HepG2 (cell line): ENCODE measurements at regions not wholly inside any gene's neighbourhood (a gene's known extent, or its start where the extent isn't known, plus 50 kb on each side); places are given as distances from the start of the nearest gene placed in this dataset.

Experiments
- ATAC-seq: fragments of 200-7000 bp; cut with Tn5 transposase; 3 replicates; pipeline ENCODE4 v1.9.1; 2020; ENCODE audit warnings: mild to moderate bottlenecking, moderate library complexity
- BruUV-seq: library from RNA; stranded (reverse); fragments of 400-500 nt; replicated peaks from 2 replicates; lab custom pipeline; 2021; lab: Mats Ljungman, UMichigan
- CTCF ChIA-PET: fragments of 300-600 bp; formaldehyde crosslinking; extraction: SDS; loops from one replicate; lab custom pipeline; 2021; ENCODE audit warnings: low total read pairs, inconsistent platforms, low intra/inter-chr PET ratio; lab: Yijun Ruan, JAX
- POLR2A ChIA-PET: fragments of 350-600 bp; sonication (Branson Sonifier 250); formaldehyde crosslinking; loops from one replicate; lab custom pipeline; 2020; ENCODE audit warnings: antibody characterized with exemption, inconsistent platforms; lab: Yijun Ruan, JAX
- DNase-seq: peaks from one replicate; pipeline ENCODE4 v3.0.0-alpha.2; 2015; ENCODE audit warnings: low spot score
- FAIRE-seq: peaks from 3 replicates; lab custom pipeline; 2011; peaks lifted over from hg19 to GRCh38; lab: Jason Lieb, UNC
- H2AFZ ChIP-seq: one replicate; pipeline ENCODE4 v1.6.1; 2011; ENCODE audit warnings: low read length, inconsistent platforms
- H3K27ac ChIP-seq: fragments of 300-600 bp; 3 replicates; pipeline ENCODE4 v1.8.0; 2011; ENCODE audit warnings: mixed run types, mild to moderate bottlenecking, mixed read lengths, low read length, inconsistent platforms; ENCODE audit not compliant: insufficient read depth; ENCODE audit errors: extremely low read length
- H3K27me3 ChIP-seq, 2 experiments: fragments of 200-600 bp in 1 of 2; 2 replicates in 1 of 2; 3 replicates in 1 of 2; pipeline versions ENCODE4 v1.6.0 to v1.8.0; 2011; ENCODE audit warnings: low read length in 2 of 2, mild to moderate bottlenecking in 2 of 2, moderate library complexity in 2 of 2, inconsistent platforms in 1 of 2; ENCODE audit not compliant: insufficient read depth in 2 of 2, control insufficient read depth in 1 of 2
- H3K36me3 ChIP-seq, 2 experiments: fragments of 200-600 bp in 1 of 2; replicated peaks in 1 of 2; 2 replicates in 1 of 2; 3 replicates in 1 of 2; pipeline versions ENCODE4 v1.5.1 to v1.8.0; 2011; ENCODE audit warnings: low read length in 2 of 2, inconsistent platforms in 1 of 2; ENCODE audit not compliant: insufficient read depth in 2 of 2, control insufficient read depth in 1 of 2
- H3K4me1 ChIP-seq: 2 replicates; pipeline ENCODE4 v1.5.1; 2012; ENCODE audit warnings: low read length, inconsistent platforms; ENCODE audit not compliant: insufficient read depth
- H3K4me2 ChIP-seq: 2 replicates; pipeline ENCODE4 v1.6.0; 2011; ENCODE audit warnings: low read depth, low read length, inconsistent platforms
- H3K4me3 ChIP-seq, 3 experiments: fragments of 200-600 bp in 1 of 3; sonication (generic), shearing (Covaris generic) in 1 of 3; replicated peaks in 1 of 3; 2 replicates each; pipeline ENCODE4 v1.5.1; 2011 to 2016; ENCODE audit warnings: low read length in 3 of 3, inconsistent platforms in 2 of 3, low read depth in 2 of 3, mild to moderate bottlenecking in 2 of 3, control low read depth in 1 of 3, mixed read lengths in 1 of 3; ENCODE audit not compliant: insufficient read depth in 1 of 3
- H3K79me2 ChIP-seq: one replicate; pipeline ENCODE4 v1.6.1; 2011; ENCODE audit warnings: low read length, inconsistent platforms; ENCODE audit not compliant: insufficient read depth
- H3K9ac ChIP-seq: 2 replicates; pipeline ENCODE4 v1.6.0; 2011; ENCODE audit warnings: mild to moderate bottlenecking, low read depth, low read length, inconsistent platforms; ENCODE audit not compliant: insufficient read depth
- H3K9me3 ChIP-seq: 2 replicates; pipeline ENCODE4 v1.5.1; 2012; ENCODE audit warnings: mild to moderate bottlenecking, low read length
- H4K20me1 ChIP-seq: 2 replicates; pipeline ENCODE4 v1.6.0; 2011; ENCODE audit warnings: inconsistent platforms, mild to moderate bottlenecking, low read length, moderate library complexity; ENCODE audit not compliant: insufficient read depth
- ATAD3A ChIP-seq: sonication (generic); formaldehyde crosslinking; IDR thresholded peaks from 2 replicates; pipeline ENCODE4 v1.4.0; 2020; ENCODE audit warnings: missing genetic modification reagents
- ATF7 ChIP-seq, 2 experiments: fragments of 450-650 bp in 1 of 2; sonication (generic) in 1 of 2; formaldehyde crosslinking in 1 of 2; IDR thresholded peaks; 2 replicates each; pipeline versions ENCODE4 v1.4.0 to v1.6.1; 2016 to 2020; ENCODE audit warnings: antibody characterized with exemption in 1 of 2, mild to moderate bottlenecking in 1 of 2, missing genetic modification reagents in 1 of 2
- ETV5 ChIP-seq: IDR thresholded peaks from 2 replicates; pipeline ENCODE4 v1.6.1; 2018; ENCODE audit warnings: missing biosample characterization, missing genetic modification reagents, inconsistent platforms, borderline replicate concordance
- GLI4 ChIP-seq: sonication (generic); formaldehyde crosslinking; IDR thresholded peaks from 2 replicates; pipeline ENCODE4 v1.5.1; 2020; ENCODE audit warnings: missing genetic modification reagents, mild to moderate bottlenecking, moderate library complexity, borderline replicate concordance
- HNRNPH1 ChIP-seq: fragments of 200-400 bp; formaldehyde crosslinking; optimal IDR thresholded peaks from 2 replicates; pipeline ENCODE3; 2017; ENCODE audit warnings: mild to moderate bottlenecking, low read depth, low read length
- JUNB ChIP-seq: sonication (generic); formaldehyde crosslinking; IDR thresholded peaks from 2 replicates; pipeline ENCODE4 v1.8.0; 2022; ENCODE audit warnings: missing genetic modification reagents, mild to moderate bottlenecking, borderline replicate concordance
- NFKB2 ChIP-seq: sonication (generic); formaldehyde crosslinking; IDR thresholded peaks from 2 replicates; pipeline ENCODE4 v1.4.0; 2020; ENCODE audit warnings: missing genetic modification reagents, borderline replicate concordance
- RFX1 ChIP-seq: fragments of 450-650 bp; IDR thresholded peaks from 2 replicates; pipeline ENCODE4 v1.6.1; 2017
- SIX1 ChIP-seq: sonication (generic); formaldehyde crosslinking; IDR thresholded peaks from 2 replicates; pipeline ENCODE4 v1.4.0; 2020; ENCODE audit warnings: missing genetic modification reagents, borderline replicate concordance
- SIX4 ChIP-seq: sonication (generic); formaldehyde crosslinking; IDR thresholded peaks from 2 replicates; pipeline ENCODE4 v1.4.0; 2020; ENCODE audit warnings: missing genetic modification reagents
- SMYD3 ChIP-seq: sonication (generic); formaldehyde crosslinking; IDR thresholded peaks from 2 replicates; pipeline ENCODE4 v1.8.1; 2023; ENCODE audit warnings: mild to moderate bottlenecking, missing genetic modification reagents
- SOX13 ChIP-seq, 3 experiments: fragments of 450-650 bp in 1 of 3; sonication (generic) in 1 of 3; formaldehyde crosslinking in 1 of 3; IDR thresholded peaks in 2 of 3; conservative IDR thresholded peaks in 1 of 3; 2 replicates each; pipeline versions ENCODE4 v1.5.0 to v1.6.1; 2016 to 2020; ENCODE audit warnings: antibody characterized with exemption in 1 of 3, mild to moderate bottlenecking in 1 of 3, missing compliant biosample characterization in 1 of 3, missing genetic modification reagents in 1 of 3, moderate library complexity in 1 of 3
- TOPORS ChIP-seq: sonication (generic); formaldehyde crosslinking; IDR thresholded peaks from 2 replicates; pipeline ENCODE4 v1.8.0; 2023; ENCODE audit warnings: mild to moderate bottlenecking, missing genetic modification reagents
- ZMAT5 ChIP-seq: sonication (generic); formaldehyde crosslinking; IDR thresholded peaks from 2 replicates; pipeline ENCODE4 v1.5.0; 2020; ENCODE audit warnings: mild to moderate bottlenecking, low read depth, missing genetic modification reagents, borderline replicate concordance
- ZNF567 ChIP-seq: sonication (generic); formaldehyde crosslinking; IDR thresholded peaks from 2 replicates; pipeline ENCODE4 v1.8.1; 2023; ENCODE audit warnings: mild to moderate bottlenecking, missing genetic modification reagents, borderline replicate concordance
- ZNF766 ChIP-seq: sonication (generic); formaldehyde crosslinking; IDR thresholded peaks from 2 replicates; pipeline ENCODE4 v1.5.0; 2020; ENCODE audit warnings: missing genetic modification reagents, borderline replicate concordance
- WGBS: methylation state at CpG from one replicate; pipeline ENCODE4 v1.1.6; 2017; ENCODE audit warnings: low lambda C conversion rate; 5-methylcytosine and 5-hydroxymethylcytosine counted together
- in situ Hi-C: cut with HindIII; loops from 2 replicates; pipeline ENCODE4 v1.10.0; 2017; ENCODE audit warnings: low pct_unique_long_range_greater_than_20kb; ENCODE audit not compliant: extremely low pct_ligation_motif_present
- intact Hi-C: fragments of 100-400 bp; cut with micrococcal nuclease; formaldehyde crosslinking; loops from one replicate; pipeline ENCODE4 v1.10.0; 2022; ENCODE audit not compliant: unreplicated experiment

- 57% methylated on average over 10 of the region's 14 CpGs for WGBS
- H3K4me1 ChIP-seq = no peaks in the 10 kb centered on the region
- H3K36me3 ChIP-seq = no peaks in the 10 kb centered on the region
- DNase-seq (no peak), FAIRE-seq (no peak), ATAC-seq (no peak)
- H4K20me1 ChIP-seq = no peaks in the 10 kb centered on the region
- POLR2A ChIA-PET = no interaction called here
- peaks cover 18% of the 10 kb centered on the region for H3K9me3 ChIP-seq
- CTCF ChIA-PET = no interaction called here
- H3K79me2 ChIP-seq = no peaks in the 10 kb centered on the region
- H3K9ac ChIP-seq = no peak overlapping the region
- no peak overlapping the region for H3K4me2 ChIP-seq
- no peak for TF ChIP-seq ZMAT5 (CRISPR knock-in tag)
- H3K27me3 ChIP-seq = no peaks in the 10 kb centered on the region
- BruUV-seq = no TSS peak
- H3K4me3 ChIP-seq = no peak overlapping the region
- no peak overlapping the region for H3K27ac ChIP-seq
- intact Hi-C loops = no loop called here
- H2AFZ ChIP-seq = no peak overlapping the region
- in situ Hi-C loops = no loop called here
Observed at GRCh38 chrX:721354-721753, 90.8 kb downstream of the SHOX start.

- ChIA-PET CTCF (no interaction called here), POLR2A (no interaction called here)
- BruUV-seq = no TSS peak
- no peak for DNase-seq
- TF ChIP-seq JUNB (CRISPR knock-in tag) (no peak), RFX1 (no peak), TOPORS (CRISPR knock-in tag) (no peak), ZNF567 (CRISPR knock-in tag) (no peak), ATAD3A (CRISPR knock-in tag) (no peak), NFKB2 (no peak), SMYD3 (CRISPR knock-in tag) (no peak), HNRNPH1 (no peak), ETV5 (CRISPR knock-in tag) (no peak), ZNF766 (no peak), SIX4 (CRISPR knock-in tag) (no peak), GLI4 (CRISPR knock-in tag) (no peak), ATF7 (IDR thresholded peaks at IDR 0.05) (no peak), ATF7 (CRISPR knock-in tag; IDR thresholded peaks at IDR 0.05) (no peak), SOX13 (IDR thresholded peaks at IDR 0.05) (no peak), SOX13 (CRISPR knock-in tag; conservative IDR thresholded peaks at IDR 0.05 in 1 of 2, IDR thresholded peaks at IDR 0.05 in 1 of 2) (no peak), SIX1 (CRISPR knock-in tag) (no peak)
- Histone ChIP-seq H3K27me3 (no peaks in the 10 kb centered on the region), H4K20me1 (no peaks in the 10 kb centered on the region), H3K36me3 (no peaks in the 10 kb centered on the region), H3K9me3 (peaks cover 18% of the 10 kb centered on the region), H3K9ac (no peak overlapping the region), H3K79me2 (no peaks in the 10 kb centered on the region), H3K4me2 (no peak overlapping the region), H3K27ac (no peak overlapping the region), H3K4me1 (no peaks in the 10 kb centered on the region), H2AFZ (no peak overlapping the region), H3K4me3 (no peak overlapping the region)
- FAIRE-seq = no peak
- ATAC-seq = no peak
- in situ Hi-C loops (no loop called here), intact Hi-C loops (no loop called here)
- WGBS = 70% methylated on average over 9 of the region's 9 CpGs
Observed at GRCh38 chrX:720825-721224, 90.2 kb downstream of the SHOX start.
